HCT116 (cell line): ENCODE measurements at regions not wholly inside any gene's neighbourhood (a gene's known extent, or its start where the extent isn't known, plus 50 kb on each side); places are given as distances from the start of the nearest gene placed in this dataset.

Experiments used
- ELF1 ChIP-seq: IDR thresholded peaks from 2 replicates; pipeline ENCODE4 v1.6.1; 2012; ENCODE audit warnings: low read depth, borderline replicate concordance
- JUND ChIP-seq: IDR thresholded peaks from 2 replicates; pipeline ENCODE4 v1.6.1; 2012
- YY1 ChIP-seq: IDR thresholded peaks from 2 replicates; pipeline ENCODE4 v1.6.1; 2011; ENCODE audit warnings: low read length, low read depth, moderate library complexity, mild to moderate bottlenecking; ENCODE audit not compliant: insufficient replicate concordance; ENCODE audit errors: extremely low read depth
- ZBTB33 ChIP-seq: IDR thresholded peaks from 2 replicates; pipeline ENCODE4 v1.6.1; 2011; ENCODE audit warnings: mild to moderate bottlenecking, low read length, moderate library complexity; ENCODE audit not compliant: insufficient replicate concordance; ENCODE audit errors: extremely low read depth
- ZNF274 ChIP-seq: fragments of 200-500 bp; sonication (Bioruptor generic); IDR thresholded peaks from 2 replicates; pipeline ENCODE4 v1.6.1; 2014; ENCODE audit warnings: mild to moderate bottlenecking, low read depth, low read length, inconsistent platforms

- TF ChIP-seq YY1 (no peak), ZBTB33 (no peak), ELF1 (no peak), ZNF274 (no peak), JUND (no peak)
Observed at GRCh38 chr21:23613014-23613413, 1994.3 kb downstream of the MRPL39 start.
